K562 (cell line): ENCODE measurements at regions not wholly inside any gene's neighbourhood (a gene's known extent, or its start where the extent isn't known, plus 50 kb on each side); places are given as distances from the start of the nearest gene placed in this dataset.

Source experiments
- ATAC-seq: fragments of 200-7000 bp; cut with Tn5 transposase; 3 replicates; pipeline ENCODE4 v1.9.1; 2020; ENCODE audit warnings: moderate library complexity
- BruUV-seq: library from RNA; stranded (reverse); fragments of 400-500 nt; replicated peaks from 2 replicates; lab custom pipeline; 2021; lab: Mats Ljungman, UMichigan
- CTCF ChIA-PET: fragments of 300-600 bp; formaldehyde crosslinking; extraction: SDS; loops from one replicate; lab custom pipeline; 2021; ENCODE audit warnings: low intra/inter-chr PET ratio; lab: Yijun Ruan, JAX
- POLR2A ChIA-PET: fragments of 300-600, 350-650 bp; sonication (Branson Sonifier 250); formaldehyde crosslinking; extraction: SDS; loops from one replicate; lab custom pipeline; 2021; ENCODE audit warnings: antibody characterized with exemption, inconsistent platforms; lab: Yijun Ruan, JAX
- DNase-seq, 4 experiments: peaks; one replicate each; pipeline versions ENCODE4 v3.0.0 to v3.0.0-alpha.2; 2011 to 2018; ENCODE audit warnings: low spot score in 3 of 4, mixed read lengths in 3 of 4; ENCODE audit errors: extremely low read depth in 1 of 4
- FAIRE-seq: peaks from 2 replicates; lab custom pipeline; 2011; peaks lifted over from hg19 to GRCh38; lab: Jason Lieb, UNC
- H2AFZ ChIP-seq: 2 replicates; pipeline ENCODE4 v1.6.0; 2011; ENCODE audit warnings: low read depth, low read length, control low read depth, inconsistent platforms
- H3K27ac ChIP-seq: fragments of 200-600 bp; 3 replicates; pipeline ENCODE4 v1.8.0; 2011; ENCODE audit warnings: low read depth, mild to moderate bottlenecking, control low read depth, inconsistent platforms, low read length, moderate library complexity, mixed read lengths; ENCODE audit errors: extremely low read depth
- H3K27me3 ChIP-seq, 2 experiments: fragments of 300-600 bp in 1 of 2; 2 replicates in 1 of 2; 3 replicates in 1 of 2; pipeline versions ENCODE4 v1.6.0 to v1.8.0; 2011; ENCODE audit warnings: inconsistent platforms in 2 of 2, low read length in 2 of 2, mild to moderate bottlenecking in 1 of 2, mixed read lengths in 1 of 2, moderate library complexity in 1 of 2; ENCODE audit not compliant: control insufficient read depth in 2 of 2, insufficient read depth in 2 of 2
- H3K36me3 ChIP-seq: fragments of 300-600 bp; 3 replicates; pipeline ENCODE4 v1.8.0; 2011; ENCODE audit warnings: mild to moderate bottlenecking, low read length, inconsistent platforms; ENCODE audit not compliant: control insufficient read depth, insufficient read depth
- H3K4me1 ChIP-seq, 2 experiments: fragments of 200-600 bp in 1 of 2; replicated peaks in 1 of 2; 2 replicates in 1 of 2; 3 replicates in 1 of 2; pipeline versions ENCODE4 v1.5.1 to v1.8.0; 2011; ENCODE audit warnings: inconsistent platforms in 2 of 2, low read length in 2 of 2, mild to moderate bottlenecking in 1 of 2, mixed read lengths in 1 of 2, moderate library complexity in 1 of 2; ENCODE audit not compliant: control insufficient read depth in 2 of 2, insufficient read depth in 2 of 2
- H3K4me2 ChIP-seq: 2 replicates; pipeline ENCODE4 v1.6.1; 2011; ENCODE audit warnings: low read length, control low read depth, inconsistent platforms, mixed read lengths; ENCODE audit not compliant: insufficient read depth
- H3K4me3 ChIP-seq: fragments of 200-600 bp; sonication (generic), shearing (Covaris generic); 2 replicates; pipeline ENCODE4 v1.5.1; 2016; ENCODE audit warnings: control low read depth, inconsistent platforms
- H3K79me2 ChIP-seq: fragments of 200-600 bp; 3 replicates; pipeline ENCODE4 v1.8.0; 2011; ENCODE audit warnings: low read length, inconsistent platforms; ENCODE audit not compliant: control insufficient read depth, insufficient read depth
- H3K9ac ChIP-seq, 2 experiments: 2 replicates each; pipeline versions ENCODE4 v1.6.0 to v1.6.1; 2011; ENCODE audit warnings: low read depth in 2 of 2, low read length in 2 of 2, control low read depth in 1 of 2, inconsistent platforms in 1 of 2, mild to moderate bottlenecking in 1 of 2, mixed read lengths in 1 of 2; ENCODE audit not compliant: insufficient read depth in 1 of 2
- H3K9me1 ChIP-seq: one replicate; pipeline ENCODE4 v1.6.0; 2011; ENCODE audit warnings: inconsistent platforms, mild to moderate bottlenecking, low read length, moderate library complexity; ENCODE audit not compliant: control insufficient read depth, insufficient read depth
- H3K9me3 ChIP-seq: replicated peaks from 2 replicates; pipeline ENCODE4 v1.5.1; 2011; ENCODE audit warnings: low read depth, low read length, inconsistent platforms; ENCODE audit not compliant: control insufficient read depth, insufficient read depth
- H4K20me1 ChIP-seq: replicated peaks from 2 replicates; pipeline ENCODE4 v1.6.1; 2011; ENCODE audit warnings: low read length, inconsistent platforms, mixed read lengths; ENCODE audit not compliant: control insufficient read depth, insufficient read depth
- CTCF ChIP-seq, 3 experiments: IDR thresholded peaks in 2 of 3; conservative IDR thresholded peaks in 1 of 3; 2 replicates each; pipeline ENCODE4 v1.5.1; 2011 to 2012; ENCODE audit warnings: low read length in 3 of 3, mild to moderate bottlenecking in 3 of 3, control low read depth in 2 of 3, improper control_type of control experiment in 1 of 3, inconsistent platforms in 1 of 3, low read depth in 1 of 3, mixed read lengths in 1 of 3, moderate library complexity in 1 of 3; ENCODE audit not compliant: insufficient read depth in 2 of 3
- STAT6 ChIP-seq: sonication (generic); formaldehyde crosslinking; IDR thresholded peaks from 2 replicates; pipeline ENCODE4 v1.8.1; 2023; ENCODE audit warnings: mild to moderate bottlenecking, missing genetic modification reagents
- TGIF2 ChIP-seq: sonication (generic); formaldehyde crosslinking; IDR thresholded peaks from 2 replicates; pipeline ENCODE4 v1.8.1; 2022; ENCODE audit warnings: mild to moderate bottlenecking, missing genetic modification reagents, moderate library complexity
- ZBED1 ChIP-seq: IDR thresholded peaks from 2 replicates; pipeline ENCODE4 v1.6.1; 2014
- WGBS: fragments of 100-300 bp; shearing (Covaris generic); methylation state at CpG from one replicate; pipeline ENCODE4 v1.1.6; 2016; ENCODE audit warnings: low coverage, mixed read lengths; ENCODE audit not compliant: insufficient coverage; ENCODE audit errors: missing lambda C conversion rate; 5-methylcytosine and 5-hydroxymethylcytosine counted together
- in situ Hi-C: fragments of 300-500 bp; cut with MboI; formaldehyde crosslinking; loops from 4 replicates; pipeline ENCODE4 v1.15.0; 2018; ENCODE audit warnings: inconsistent platforms, mixed read lengths
- intact Hi-C: fragments of 100-400 bp; cut with micrococcal nuclease; formaldehyde crosslinking; loops from 2 replicates; pipeline ENCODE4 v1.14.2; 2022

DNA sequence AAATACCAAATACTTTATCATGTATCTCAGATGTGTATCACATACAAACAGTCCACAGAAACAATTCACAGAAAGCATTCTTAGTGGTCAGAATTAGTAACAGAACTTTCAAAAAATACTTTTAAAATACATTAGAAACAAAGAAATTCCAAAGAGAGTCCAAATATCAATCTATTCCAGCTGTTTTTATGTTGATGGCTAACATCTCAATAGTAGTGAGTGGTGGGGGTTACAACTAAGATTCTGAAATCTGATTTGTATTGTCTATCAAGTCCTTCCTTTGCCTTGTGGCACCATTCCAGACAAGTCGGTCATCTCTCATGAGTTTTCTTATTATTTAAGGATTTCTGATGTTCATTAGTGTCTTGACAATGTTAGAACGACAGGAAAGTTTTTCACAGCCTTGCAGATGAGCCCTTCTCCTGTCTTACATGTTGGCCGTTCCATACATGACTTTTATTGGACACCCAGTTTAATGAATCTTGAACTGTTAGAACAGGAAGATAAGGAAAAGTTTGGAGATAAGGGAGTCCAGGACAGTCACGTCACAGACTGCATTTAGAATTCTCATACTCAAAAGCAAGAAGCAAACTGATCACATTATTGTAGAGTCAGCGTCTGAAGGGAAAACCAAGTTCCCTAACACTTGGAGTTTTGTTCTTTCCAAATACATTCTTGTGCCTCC, 410.3 kb downstream of the PID1 start:
- ATAC-seq (no peak), FAIRE-seq (no peak), DNase-seq (no peak)
- Histone ChIP-seq H3K79me2 (no peaks in the 10 kb centered on the region), H3K27me3 (no peaks in the 10 kb centered on the region), H4K20me1 (no peaks in the 10 kb centered on the region), H3K36me3 (no peaks in the 10 kb centered on the region), H3K9me1 (no peaks in the 10 kb centered on the region), H3K27ac (no peak overlapping the region), H3K4me1 (no peaks in the 10 kb centered on the region), H3K9me3 (no peaks in the 10 kb centered on the region), H2AFZ (no peak overlapping the region), H3K9ac (no peak overlapping the region), H3K4me3 (no peak overlapping the region), H3K4me2 (no peak overlapping the region)
- POLR2A ChIA-PET = no interaction called here
- intact Hi-C loops = no loop called here
- CTCF ChIA-PET = no interaction called here
- no TSS peak for BruUV-seq
- WGBS = 0% methylated on average over 5 of the region's 5 CpGs
- in situ Hi-C loops = no loop called here
- TF ChIP-seq CTCF (IDR thresholded peaks at IDR 0.05 in 2 of 3, conservative IDR thresholded peaks at IDR 0.05 in 1 of 3; ENCODE audit: insufficient read depth in 2 of 3, low read depth in 1 of 3, low read length in 3 of 3) = no peak
- no peak for TF ChIP-seq TGIF2
- no peak for TF ChIP-seq ZBED1
- no peak for TF ChIP-seq STAT6 (CRISPR knock-in tag)
- TF ChIP-seq, all 486 proteins: peak for 0
